Stimulated activated naive CD4-positive, alpha-beta T cell treated with Interleukin-2 at 50 U/mL for 16 hours (primary cell): ENCODE measurements at regions not wholly inside any gene's neighbourhood (a gene's known extent, or its start where the extent isn't known, plus 50 kb on each side); places are given as distances from the start of the nearest gene placed in this dataset.

Experiments
- DNase-seq: peaks from one replicate; lab custom pipeline; 2025; lab: John Stamatoyannopoulos, UW

DNA sequence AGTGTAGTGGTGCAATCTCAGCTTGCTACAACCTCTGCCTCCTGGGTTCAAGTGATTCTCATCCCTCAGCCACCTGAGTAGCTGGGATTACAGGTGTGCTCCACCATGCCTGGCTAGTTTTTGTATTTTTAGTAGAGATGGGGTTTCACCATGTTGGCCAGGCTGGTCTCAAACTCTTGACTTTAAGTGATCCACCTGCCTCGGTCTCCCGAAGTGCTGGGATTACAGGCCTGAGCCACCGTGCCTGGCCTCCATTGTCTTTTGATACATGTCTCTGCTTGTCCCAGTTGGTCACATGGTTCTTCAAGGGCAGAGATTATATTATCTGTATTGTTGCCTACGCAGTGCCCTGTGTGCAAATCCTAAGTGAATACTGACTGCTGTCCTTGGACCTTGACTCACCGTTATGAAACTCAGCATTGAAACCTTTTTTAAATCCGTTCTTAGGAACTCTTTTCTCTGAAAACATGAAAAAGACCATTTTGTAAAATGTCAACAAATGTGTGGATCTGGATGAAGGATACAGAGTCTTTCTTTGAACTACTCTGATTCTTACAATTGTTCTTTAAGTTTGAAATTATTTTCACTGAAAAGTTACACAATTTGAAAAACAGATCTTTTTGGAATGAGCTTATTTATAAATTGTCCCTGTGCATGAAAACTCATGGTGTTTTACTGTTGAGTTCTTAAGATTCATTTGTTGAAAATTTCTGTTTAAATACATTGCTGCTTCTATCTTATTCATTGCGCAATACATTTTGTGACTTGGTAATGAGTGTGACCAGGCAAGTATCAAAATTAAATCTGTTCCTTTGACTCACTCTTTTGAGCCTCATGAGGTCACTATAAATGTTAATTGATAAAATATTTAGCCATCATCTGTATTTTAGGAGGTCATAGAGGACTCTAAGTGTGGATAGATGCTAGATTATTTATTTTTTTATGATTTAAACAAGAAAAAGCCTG lies 293.5 kb downstream of the UTRN start:
- no peak for DNase-seq

DNA sequence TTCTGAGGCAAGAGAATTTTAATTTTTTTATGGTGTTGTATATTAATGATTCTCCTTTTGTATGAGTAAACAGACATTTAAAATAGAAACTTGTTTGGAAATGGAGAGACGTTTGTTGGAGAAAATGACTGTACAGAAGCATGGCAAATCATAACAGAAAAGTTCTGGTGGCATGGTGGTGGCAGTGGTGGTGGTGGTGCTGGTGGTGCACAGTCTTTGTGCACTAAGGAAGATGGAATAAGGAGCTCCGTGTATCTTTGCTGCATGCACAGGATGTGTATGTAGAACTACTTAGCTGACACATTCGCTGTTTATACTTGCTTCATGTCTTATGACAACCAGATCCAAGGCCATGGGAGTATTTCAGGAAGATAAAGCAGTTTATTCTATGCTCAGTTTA lies 294.9 kb downstream of the UTRN start:
- no peak for DNase-seq

DNA sequence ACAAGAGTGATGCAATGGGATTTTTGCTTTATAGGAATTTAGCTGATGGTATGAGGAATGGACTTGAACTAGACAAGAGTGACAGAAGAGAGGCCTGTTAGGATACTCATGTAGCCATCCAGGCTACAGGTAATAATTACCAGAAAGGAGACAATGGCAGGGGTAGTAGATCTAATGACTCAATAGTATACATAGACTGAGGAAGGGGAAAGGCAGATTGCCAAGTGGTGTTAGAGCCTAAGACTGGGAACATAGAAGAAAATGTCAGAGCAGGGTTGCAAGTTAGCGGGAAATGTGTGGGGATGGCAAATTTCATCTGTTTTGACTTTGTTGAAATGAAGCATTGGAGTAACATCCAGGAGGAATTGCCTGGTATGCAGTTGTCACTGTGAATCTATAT lies 295.6 kb downstream of the UTRN start:
- DNase-seq, result no peak

DNA sequence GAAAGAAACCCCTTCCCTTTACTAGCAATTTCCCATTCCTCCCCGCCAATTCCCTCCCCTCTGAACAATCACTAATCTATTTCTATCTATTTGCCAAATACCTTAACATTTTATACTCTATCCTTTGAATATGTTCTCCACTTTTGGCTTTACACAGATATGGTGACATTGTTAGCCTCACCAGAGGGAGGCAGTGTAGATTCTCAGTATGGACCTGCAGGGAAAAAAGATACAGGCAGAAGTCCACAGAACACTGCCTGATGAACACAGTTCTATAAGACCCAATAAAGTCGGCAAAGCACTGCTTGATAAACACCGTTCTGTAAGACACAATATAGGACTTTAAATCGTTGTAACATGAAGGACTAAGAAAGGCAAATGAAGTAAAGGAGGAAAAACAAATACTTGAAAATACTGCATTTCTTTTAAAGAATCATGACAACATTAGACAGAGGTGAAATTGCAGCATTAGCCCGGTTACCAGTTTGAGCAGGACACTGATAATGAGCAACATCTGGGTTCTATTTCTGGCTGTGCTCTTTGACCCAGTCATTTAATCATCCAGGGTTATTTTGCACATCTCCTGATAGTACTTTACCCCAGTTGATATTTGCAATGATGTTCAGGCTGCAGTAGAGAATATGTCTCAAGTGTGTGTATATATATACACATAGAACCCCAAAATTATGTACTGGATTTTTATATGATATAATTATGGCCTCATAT lies 296.8 kb downstream of the UTRN start:
- no peak for DNase-seq

DNA sequence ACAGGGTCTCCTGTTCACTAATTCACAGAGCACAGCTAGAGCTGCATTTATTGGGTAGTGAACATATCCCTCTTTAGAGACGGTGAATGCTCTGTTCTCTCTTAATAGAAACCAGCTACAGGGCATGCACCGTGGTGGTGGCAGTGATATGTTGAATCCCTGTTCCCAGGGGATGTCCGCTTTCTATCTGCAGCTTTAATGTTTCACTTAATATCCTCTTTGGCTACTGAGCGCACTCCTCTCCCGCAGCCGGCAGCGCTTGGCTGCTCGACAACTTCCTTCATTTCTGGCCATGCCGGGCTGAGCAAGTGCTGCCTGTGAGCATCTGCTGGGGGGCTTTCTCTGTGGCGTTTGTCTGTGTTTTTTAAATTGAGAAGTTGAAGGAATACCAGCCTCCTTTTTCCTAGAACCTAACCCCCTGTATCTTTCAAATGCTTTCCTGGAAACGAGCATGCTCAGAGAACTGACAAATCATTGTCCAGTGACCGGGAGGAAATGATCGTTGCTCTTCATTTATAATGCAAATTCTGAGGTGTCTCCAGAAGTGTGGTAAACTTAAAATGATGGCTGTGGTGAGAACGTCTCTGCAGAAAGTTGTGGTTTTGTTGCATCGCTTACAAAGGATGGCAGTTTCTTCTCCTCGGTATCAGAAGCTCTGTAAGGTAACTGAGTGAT lies 297.9 kb downstream of the UTRN start:
- DNase-seq, result no peak

DNA sequence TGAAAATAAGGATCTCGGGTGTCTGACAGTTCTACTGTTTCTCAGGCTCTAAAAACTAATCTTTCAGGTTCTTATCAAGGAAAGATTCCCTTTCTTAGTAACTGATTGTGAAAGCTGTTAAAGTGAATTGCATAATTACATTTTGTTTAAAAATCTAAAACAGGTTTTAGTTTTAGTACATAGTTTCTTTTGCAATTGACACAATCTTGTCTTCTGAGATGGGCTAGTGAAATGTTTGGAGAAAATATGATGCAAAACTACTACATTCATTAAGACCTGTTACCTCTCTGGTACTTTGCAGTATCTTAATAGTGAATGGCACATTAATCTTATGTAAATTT lies 298.4 kb downstream of the UTRN start:
- no peak for DNase-seq

DNA sequence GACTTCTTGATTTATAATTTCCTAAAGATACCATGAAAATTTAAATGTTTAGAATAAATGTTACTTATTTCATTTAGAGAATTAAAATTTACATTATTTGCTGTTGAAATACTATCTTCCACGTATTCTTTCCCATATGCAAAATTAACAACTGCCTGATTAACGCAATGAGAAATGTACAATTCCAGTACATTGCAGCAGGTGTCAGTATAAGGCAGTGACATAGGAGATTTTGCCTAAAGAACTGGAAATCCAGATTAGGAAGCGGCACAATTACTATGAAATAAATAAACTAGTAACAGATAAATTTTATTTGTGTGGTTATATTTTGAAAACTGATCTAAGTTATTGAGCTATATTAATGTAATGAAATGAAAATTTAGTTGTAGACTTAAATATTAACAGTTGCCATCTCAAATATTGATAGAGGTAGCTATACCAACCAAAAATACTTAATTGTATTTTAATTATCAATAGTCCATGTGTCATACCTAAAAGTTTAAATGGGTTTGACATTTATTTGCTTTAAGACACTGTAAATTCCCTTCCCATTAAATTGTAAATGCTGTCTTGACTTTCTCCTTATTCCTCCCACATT lies 300.2 kb downstream of the UTRN start:
- no peak for DNase-seq

DNA sequence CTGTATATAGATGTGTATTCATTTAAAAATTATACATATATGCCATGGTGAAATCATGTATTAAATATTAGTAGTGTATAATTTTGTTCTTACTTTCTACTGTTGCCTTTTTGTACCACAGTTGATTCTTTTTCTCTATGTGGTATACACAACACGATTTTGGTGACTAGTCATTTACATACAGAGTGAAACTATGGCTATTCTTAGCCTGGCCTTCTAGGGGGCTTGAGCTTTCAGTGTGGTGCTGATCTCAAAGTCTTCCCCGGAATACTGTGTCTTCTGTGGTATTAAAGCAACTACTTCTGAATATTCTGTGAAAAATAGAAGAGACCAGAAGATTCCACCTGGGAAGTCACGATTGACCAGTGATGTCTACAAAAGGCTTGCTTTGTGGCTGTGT lies 301.9 kb downstream of the UTRN start:
- no peak for DNase-seq

DNA sequence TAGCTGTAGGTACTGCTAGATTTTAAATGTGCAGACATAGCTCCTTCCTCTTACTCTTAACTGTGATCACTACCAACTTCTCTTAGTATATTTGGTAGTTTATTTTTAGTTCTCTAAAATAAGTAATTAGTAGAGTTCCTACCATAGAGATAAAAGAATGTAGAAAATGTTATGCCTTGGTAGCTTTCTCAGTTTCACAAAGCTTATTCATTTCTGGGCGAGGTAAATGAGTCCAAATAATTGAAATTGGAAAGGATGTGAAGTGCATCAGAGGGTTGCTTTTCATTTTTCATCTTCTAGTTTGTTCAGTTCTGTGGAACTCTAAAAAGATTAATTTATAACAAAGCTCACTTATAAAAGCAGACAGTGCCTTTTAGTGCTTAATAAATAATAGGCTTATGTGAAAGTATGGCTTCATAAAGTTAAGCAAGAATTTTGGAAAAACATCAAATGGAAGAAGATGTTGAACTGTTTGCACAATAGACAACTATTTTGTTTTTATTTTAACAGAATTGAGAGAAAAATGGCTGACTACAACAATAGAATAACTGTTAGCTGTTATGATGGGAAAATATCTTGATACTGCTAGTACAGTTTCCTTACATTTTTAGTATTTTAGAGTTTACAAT lies 303.7 kb downstream of the UTRN start:
- no peak for DNase-seq

DNA sequence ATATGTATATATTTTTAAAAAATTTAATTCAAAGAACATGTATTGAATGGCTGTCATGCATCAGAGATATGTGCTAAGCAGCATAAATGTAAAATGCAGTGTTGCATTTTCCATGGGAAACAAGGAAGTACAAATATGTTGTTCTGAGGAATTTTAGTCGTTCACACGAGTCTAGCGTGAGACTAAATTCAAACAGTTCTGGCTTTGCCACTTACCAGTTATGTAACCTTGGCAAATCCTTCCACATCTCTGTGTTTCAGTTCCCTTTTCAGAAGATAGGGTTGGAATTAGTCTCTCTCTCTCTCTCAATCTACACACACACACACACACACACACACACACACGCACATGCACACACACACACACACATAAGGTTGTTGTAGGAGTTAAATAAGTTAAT lies 305.4 kb downstream of the UTRN start:
- no peak for DNase-seq

DNA sequence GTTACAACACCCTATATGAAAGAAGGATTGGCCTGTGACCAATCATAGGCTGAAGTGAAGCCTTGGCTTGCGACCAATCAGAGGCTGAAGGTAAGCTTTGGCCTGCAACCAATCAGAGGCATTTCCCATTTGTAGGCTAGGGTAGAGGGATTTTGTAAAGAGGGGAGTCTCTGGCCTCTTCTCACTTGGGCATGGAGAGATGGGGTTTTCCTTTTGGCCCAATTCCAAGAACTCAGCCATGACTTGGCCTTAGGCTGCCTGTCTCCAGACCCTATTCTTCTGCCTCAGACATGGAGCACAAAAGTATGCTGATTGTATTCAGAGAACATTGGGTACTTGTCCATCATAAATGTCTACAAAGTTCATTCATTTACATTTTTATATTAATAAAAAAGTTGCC lies 308.3 kb downstream of the UTRN start:
- no peak for DNase-seq

DNA sequence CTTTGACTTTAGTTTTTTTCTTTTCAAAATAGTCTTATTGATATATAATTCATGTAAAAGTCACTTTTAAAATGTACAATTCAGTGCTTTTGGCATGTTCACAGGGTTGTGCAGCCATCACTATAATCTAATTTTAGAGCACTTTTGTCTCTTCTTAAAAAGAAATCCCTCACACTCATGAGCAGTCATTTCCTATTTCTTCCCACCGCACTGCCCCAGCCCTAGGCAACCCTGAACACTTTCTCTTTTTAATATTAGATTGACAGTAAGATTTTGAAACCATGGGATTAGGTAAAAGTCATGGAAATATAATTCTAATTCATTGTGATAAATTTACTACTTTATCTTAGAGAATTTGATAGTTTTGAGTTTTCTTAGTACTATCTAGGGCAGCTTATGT lies 309.4 kb downstream of the UTRN start:
- DNase-seq, result no peak

DNA sequence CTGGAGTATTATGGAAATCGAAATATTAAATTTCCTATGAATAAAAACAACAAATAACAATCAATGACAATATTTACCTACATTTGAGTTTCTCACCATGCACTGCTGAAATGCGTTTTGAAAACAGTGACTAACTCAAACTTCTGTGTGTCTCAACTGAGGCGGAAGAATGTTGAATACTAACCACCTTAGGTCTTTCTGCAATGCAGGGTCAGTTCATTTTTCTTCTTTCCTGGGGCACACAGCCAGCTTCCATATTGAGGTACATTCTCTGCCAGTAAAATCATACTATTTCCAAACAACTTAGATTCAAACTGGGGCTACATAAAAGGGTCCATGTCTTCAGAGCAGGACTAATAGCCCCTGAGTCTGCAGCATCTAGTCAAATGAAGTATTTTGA lies 310.1 kb downstream of the UTRN start:
- no peak for DNase-seq

DNA sequence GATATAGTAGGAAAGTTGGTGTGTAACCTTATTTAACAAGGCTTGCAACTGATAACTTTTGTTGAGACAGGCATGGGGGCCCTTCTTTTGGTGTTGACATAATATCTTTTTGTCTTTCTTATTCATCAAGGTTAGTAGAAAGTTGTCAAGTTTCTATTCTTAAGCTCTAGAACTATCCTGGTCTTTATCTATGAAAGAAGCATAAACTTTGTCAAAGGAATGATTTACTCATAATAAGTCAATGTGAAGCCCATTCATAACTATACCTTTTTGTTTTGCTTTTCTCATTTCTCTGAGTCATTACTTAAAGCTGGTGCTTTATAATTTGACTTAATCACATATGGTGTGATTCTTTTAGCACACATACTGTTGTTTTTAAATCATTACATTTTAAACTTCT lies 312.4 kb downstream of the UTRN start:
- DNase-seq, result no peak

DNA sequence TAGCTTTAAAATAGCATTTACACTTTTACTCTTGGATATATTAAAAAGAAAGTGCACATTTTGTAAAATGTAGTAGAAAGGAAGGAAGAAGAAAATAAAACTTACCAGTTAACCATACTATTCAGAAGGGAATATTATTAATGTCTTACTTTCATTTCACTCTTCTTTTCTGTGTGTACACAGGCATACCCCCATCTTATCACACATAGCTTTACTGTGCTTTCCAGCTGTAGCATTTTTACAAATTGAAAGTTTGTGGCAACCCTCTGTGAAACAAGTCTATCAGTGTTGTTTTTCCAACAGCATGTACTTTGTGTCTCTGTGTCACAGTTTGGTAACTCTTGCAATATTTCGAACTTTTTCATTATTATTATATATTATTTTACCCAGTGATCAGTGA lies 314.5 kb downstream of the UTRN start:
- no peak for DNase-seq

DNA sequence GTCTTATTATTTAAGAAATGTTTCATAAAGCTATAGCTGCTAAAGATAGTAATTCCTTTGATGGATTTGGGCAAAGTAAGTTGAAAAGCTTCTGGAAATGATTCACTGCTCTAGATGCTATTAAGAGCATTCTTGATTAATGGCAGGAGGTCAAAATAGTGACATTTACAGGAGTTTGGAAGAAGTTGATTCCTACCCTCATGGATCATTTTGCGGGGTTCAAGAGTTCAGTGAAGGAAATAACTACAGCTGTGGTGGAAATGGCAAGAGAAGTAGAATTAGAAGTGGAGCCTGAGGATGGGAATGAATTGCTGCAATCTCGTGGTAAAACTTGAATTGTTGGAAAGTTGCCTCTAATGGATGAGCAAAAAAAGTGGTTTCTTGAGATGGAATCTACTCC lies 316.1 kb downstream of the UTRN start:
- DNase-seq, result no peak

DNA sequence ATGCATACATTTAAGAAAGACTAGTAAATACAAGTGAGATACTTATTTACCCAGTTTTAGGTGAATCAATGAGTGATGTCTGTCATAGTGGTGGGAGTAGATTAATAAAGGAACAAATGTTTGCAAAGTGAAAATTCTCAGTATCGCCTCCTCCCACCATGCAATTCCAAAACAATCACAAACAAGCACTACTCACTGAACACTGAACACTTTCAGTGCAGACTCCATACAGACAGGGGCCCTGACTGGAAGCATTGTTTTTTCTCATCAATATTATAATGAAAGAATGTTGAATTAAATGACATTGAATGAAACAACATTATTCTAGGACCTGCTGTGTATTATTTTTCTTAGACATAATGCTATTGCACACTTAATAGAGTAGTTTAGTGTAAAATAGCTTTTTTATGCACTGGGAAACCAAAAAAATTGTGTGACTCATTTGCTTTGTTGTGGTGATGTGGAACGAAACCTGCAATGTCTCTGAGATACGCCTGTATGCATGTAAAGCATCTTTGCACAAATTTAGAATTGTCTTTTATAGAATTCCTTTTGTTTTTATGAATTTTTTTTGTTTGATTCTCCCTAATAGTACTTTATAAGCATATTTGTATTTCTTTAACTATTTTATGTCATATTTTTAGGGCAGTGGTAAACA lies 317.5 kb downstream of the UTRN start:
- DNase-seq, result no peak

DNA sequence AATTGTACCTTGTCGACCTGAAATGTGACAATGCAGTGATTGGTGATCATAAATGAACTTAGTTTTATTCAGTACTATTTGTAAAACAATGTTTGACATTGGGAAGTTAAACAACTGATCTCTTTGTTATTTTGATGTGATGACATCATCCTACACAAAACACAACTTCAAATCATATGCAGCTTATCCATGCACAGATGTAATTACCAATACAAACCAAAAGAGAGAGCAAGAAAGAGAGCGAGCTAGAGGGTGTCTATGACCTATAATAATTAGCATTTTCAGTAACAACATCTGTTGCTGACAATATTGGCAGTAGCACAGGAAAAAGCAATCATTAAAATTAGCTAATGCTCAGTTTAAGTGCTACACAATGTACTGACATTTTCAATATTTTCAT lies 320.9 kb downstream of the UTRN start:
- no peak for DNase-seq

DNA sequence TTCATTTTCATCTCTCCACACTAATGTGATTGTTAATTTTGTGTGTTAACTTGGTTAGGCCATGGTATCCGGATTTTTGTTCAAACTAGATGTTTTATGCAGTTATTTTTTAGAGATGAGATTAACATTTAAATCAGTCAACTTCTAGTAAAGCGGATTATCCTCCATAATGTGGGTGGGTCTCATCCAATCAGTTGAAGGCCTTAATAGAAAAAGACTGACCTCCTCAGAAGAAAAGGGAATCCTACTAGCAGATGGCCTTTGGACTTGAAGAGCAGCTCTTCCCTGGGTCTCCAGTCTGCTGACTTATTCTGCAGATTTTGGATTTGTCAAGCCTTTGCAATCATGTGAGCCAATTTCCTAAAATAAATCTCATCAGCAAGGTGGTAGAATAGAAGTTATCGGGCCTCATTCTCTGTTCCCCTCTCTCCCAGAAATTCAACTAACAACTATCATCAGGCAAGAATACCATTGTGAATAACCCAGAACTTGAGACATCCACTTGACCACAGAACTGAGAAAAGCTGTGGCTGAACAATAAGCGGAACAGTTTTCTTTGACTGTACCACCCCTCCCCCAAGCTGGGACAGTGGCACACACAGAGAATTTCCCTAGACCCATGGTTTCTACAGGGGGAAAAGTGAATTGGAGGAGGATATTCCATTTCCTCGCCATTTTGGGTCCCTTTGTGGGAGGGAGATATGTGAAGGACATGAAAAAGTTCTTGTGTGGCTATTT lies 323.0 kb downstream of the UTRN start:
- DNase-seq, result no peak

DNA sequence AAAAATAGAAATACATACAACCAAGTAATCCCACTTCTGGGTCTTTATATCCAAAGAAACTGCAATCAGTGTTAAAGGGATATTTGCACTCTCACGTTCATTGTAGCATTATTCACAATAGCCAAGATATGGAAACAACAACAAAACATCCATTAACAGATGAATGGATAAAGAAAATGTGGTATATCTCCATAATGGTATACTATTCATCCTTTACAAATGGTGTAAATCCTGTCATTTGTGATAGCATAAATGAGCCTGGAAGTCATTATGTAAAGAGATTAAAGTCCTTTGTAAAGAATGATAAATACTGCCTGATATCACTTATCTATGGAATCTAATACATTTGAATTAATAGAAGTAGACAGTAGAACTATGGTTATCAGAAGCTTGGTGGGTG lies 327.7 kb downstream of the UTRN start:
- no peak for DNase-seq

DNA sequence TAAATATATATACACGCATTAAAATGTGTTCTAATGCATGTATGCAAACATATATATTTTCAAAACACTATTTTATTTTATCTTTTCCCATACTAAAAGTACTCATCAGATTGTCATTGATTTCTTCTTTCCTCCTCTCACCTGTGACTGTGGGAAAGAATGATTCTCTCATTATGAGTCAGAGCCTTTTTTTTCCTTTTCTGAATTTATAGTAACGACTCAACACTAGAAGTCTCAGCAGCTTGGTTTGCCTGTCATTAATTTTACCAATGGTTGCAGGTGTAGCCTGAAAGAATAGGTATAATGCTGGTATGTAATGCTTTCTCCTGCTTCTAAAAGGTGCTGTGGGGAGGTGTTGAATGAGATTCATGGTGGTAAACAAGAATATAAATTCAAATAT lies 328.7 kb downstream of the UTRN start:
- no peak for DNase-seq
